Left renal pelvis (tissue), 4 donors: ENCODE measurements at regions not wholly inside any gene's neighbourhood (a gene's known extent, or its start where the extent isn't known, plus 50 kb on each side); places are given as distances from the start of the nearest gene placed in this dataset.

Experiments
- DNase-seq, 4 donors: peaks; one replicate each; pipeline ENCODE4 v3.0.0-alpha.2; 2013; ENCODE audit warnings: low read depth in 4 of 4, low spot score in 3 of 4

GRCh38 chr5:68950930-68951329 is 142.9 kb upstream of the SLC30A5 start:
- no peak for DNase-seq

- no peak for DNase-seq
These were observed 140.5 kb upstream of the SLC30A5 start for GRCh38 chr5:68953231-68953874.

- DNase-seq: peak in 1 of 4 donors; percentile 30
These were observed 139.8 kb upstream of the SLC30A5 start for GRCh38 chr5:68953875-68954617.

GRCh38 chr5:68954618-68954910 is 139.2 kb upstream of the SLC30A5 start:
- DNase-seq: no peak

- no peak for DNase-seq
These were observed 136.2 kb upstream of the SLC30A5 start for GRCh38 chr5:68957591-68957990.

GRCh38 chr5:68958428-68958827 is 135.4 kb upstream of the SLC30A5 start:
- no peak for DNase-seq

GRCh38 chr5:68960456-68960855 is 133.4 kb upstream of the SLC30A5 start:
- no peak for DNase-seq

- DNase-seq: no peak
These were observed 132.9 kb upstream of the SLC30A5 start for GRCh38 chr5:68960961-68961360.

- no peak for DNase-seq
These were observed 132.1 kb upstream of the SLC30A5 start for GRCh38 chr5:68961762-68962161.

GRCh38 chr5:68962757-68963484 is 130.9 kb upstream of the SLC30A5 start:
- DNase-seq: peak; percentile 52 to 65 (median 63)

- DNase-seq: no peak
These were observed 129.1 kb upstream of the SLC30A5 start for GRCh38 chr5:68964679-68965078.

- no peak for DNase-seq
These were observed 127.9 kb upstream of the SLC30A5 start for GRCh38 chr5:68965926-68966325.

GRCh38 chr5:68966596-68966995 is 127.2 kb upstream of the SLC30A5 start:
- no peak for DNase-seq

GRCh38 chr5:68968429-68968828 is 125.4 kb upstream of the SLC30A5 start:
- no peak for DNase-seq

- no peak for DNase-seq
These were observed 123.2 kb upstream of the SLC30A5 start for GRCh38 chr5:68970617-68971016.

GRCh38 chr5:68973696-68974095 is 120.1 kb upstream of the SLC30A5 start:
- no peak for DNase-seq

- no peak for DNase-seq
These were observed 110.8 kb upstream of the SLC30A5 start for GRCh38 chr5:68983043-68983442.

GRCh38 chr5:68983959-68984358 is 109.9 kb upstream of the SLC30A5 start:
- no peak for DNase-seq

- DNase-seq: no peak
These were observed 102.3 kb upstream of the SLC30A5 start for GRCh38 chr5:68991279-68992084.

GRCh38 chr5:68994645-68995044 is 99.2 kb upstream of the SLC30A5 start:
- no peak for DNase-seq
